GM12878 (cell line): ENCODE measurements at regions not wholly inside any gene's neighbourhood (a gene's known extent, or its start where the extent isn't known, plus 50 kb on each side); places are given as distances from the start of the nearest gene placed in this dataset.

Experiments
- ATAC-seq: fragments of 200-7000 bp; cut with Tn5 transposase; 3 replicates; pipeline ENCODE4 v1.9.1; 2020; ENCODE audit warnings: mild to moderate bottlenecking, moderate library complexity
- BruUV-seq: library from RNA; stranded (reverse); fragments of 400-500 nt; replicated peaks from 2 replicates; lab custom pipeline; 2021; lab: Mats Ljungman, UMichigan
- CTCF ChIA-PET: fragments of 300-600 bp; sonication (Branson Sonifier 250); formaldehyde crosslinking; extraction: SDS; loops from one replicate; lab custom pipeline; 2021; ENCODE audit warnings: inconsistent platforms; lab: Yijun Ruan, JAX
- POLR2A ChIA-PET: fragments of 350-600 bp; formaldehyde crosslinking; extraction: SDS; loops from one replicate; lab custom pipeline; 2021; ENCODE audit warnings: inconsistent platforms; lab: Charles Lee
- RAD21 ChIA-PET: fragments of 300-600 bp; sonication (Branson Sonifier 250); formaldehyde crosslinking; loops from one replicate; lab custom pipeline; 2023; ENCODE audit warnings: antibody characterized with exemption; ENCODE audit not compliant: unreplicated experiment; lab: Charles Lee
- SMC1A ChIA-PET: fragments of 300-600 bp; sonication (Branson Sonifier 250); formaldehyde crosslinking; loops from one replicate; lab custom pipeline; 2023; ENCODE audit not compliant: unreplicated experiment, uncharacterized antibody; lab: Charles Lee
- DNase-seq: peaks from one replicate; pipeline ENCODE4 v3.0.0-alpha.2; 2011; ENCODE audit warnings: low read depth, low spot score
- FAIRE-seq: peaks from 3 replicates; lab custom pipeline; 2011; peaks lifted over from hg19 to GRCh38; lab: Jason Lieb, UNC
- H2AFZ ChIP-seq: 2 replicates; pipeline ENCODE4 v1.6.0; 2011; ENCODE audit warnings: low read depth, low read length, control low read depth; ENCODE audit not compliant: control insufficient read depth
- H3K27ac ChIP-seq: 2 replicates; pipeline ENCODE4 v1.5.1; 2011; ENCODE audit warnings: control low read depth; ENCODE audit not compliant: control insufficient read depth, insufficient read depth
- H3K27me3 ChIP-seq, 2 experiments: replicated peaks in 1 of 2; 2 replicates each; pipeline versions ENCODE4 v1.6.0 to v1.6.1; 2011; ENCODE audit warnings: low read length in 1 of 2; ENCODE audit not compliant: control insufficient read depth in 2 of 2, insufficient read depth in 2 of 2
- H3K36me3 ChIP-seq, 2 experiments: 2 replicates each; pipeline ENCODE4 v1.5.1; 2011; ENCODE audit warnings: low read length in 1 of 2; ENCODE audit not compliant: control insufficient read depth in 2 of 2, insufficient read depth in 2 of 2
- H3K4me1 ChIP-seq: 2 replicates; pipeline ENCODE4 v1.6.1; 2011; ENCODE audit warnings: mild to moderate bottlenecking, low read length, moderate library complexity, mixed read lengths; ENCODE audit not compliant: control insufficient read depth, insufficient read depth
- H3K4me2 ChIP-seq: 2 replicates; pipeline ENCODE4 v1.6.0; 2011; ENCODE audit warnings: control low read depth; ENCODE audit not compliant: control insufficient read depth, insufficient read depth
- H3K4me3 ChIP-seq: fragments of 200-600 bp; sonication (generic); 2 replicates; pipeline ENCODE4 v1.5.1; 2016
- H3K79me2 ChIP-seq: 2 replicates; pipeline ENCODE4 v1.6.0; 2011; ENCODE audit warnings: low read length; ENCODE audit not compliant: control insufficient read depth, insufficient read depth
- H3K9ac ChIP-seq: 2 replicates; pipeline ENCODE4 v1.8.0; 2011; ENCODE audit warnings: low read length, control low read depth, mixed read lengths; ENCODE audit not compliant: control insufficient read depth, insufficient read depth
- H3K9me3 ChIP-seq: replicated peaks from 3 replicates; pipeline ENCODE4 v1.5.1; 2011; ENCODE audit warnings: mild to moderate bottlenecking, low read length; ENCODE audit not compliant: control insufficient read depth, insufficient read depth
- H4K20me1 ChIP-seq: 2 replicates; pipeline ENCODE4 v1.6.0; 2011; ENCODE audit not compliant: control insufficient read depth, insufficient read depth
- ATF2 ChIP-seq: IDR thresholded peaks from 2 replicates; pipeline ENCODE4 v1.6.1; 2012; ENCODE audit warnings: low read length, inconsistent platforms
- BHLHE40 ChIP-seq, 2 experiments: fragments of 450-650 bp in 1 of 2; IDR thresholded peaks; 2 replicates each; pipeline ENCODE4 v1.6.1; 2011 to 2017; ENCODE audit warnings: low read depth in 2 of 2, borderline replicate concordance in 1 of 2, improper control_type of control experiment in 1 of 2, low read length in 1 of 2, mild to moderate bottlenecking in 1 of 2
- CHD4 ChIP-seq: fragments of 200-600 bp; sonication (generic); IDR thresholded peaks from 2 replicates; pipeline ENCODE4 v1.6.1; 2016; ENCODE audit warnings: mild to moderate bottlenecking
- CREB1 ChIP-seq: IDR thresholded peaks from 2 replicates; pipeline ENCODE4 v1.6.1; 2012; ENCODE audit warnings: low read depth, mild to moderate bottlenecking, inconsistent platforms
- PAX5 ChIP-seq: IDR thresholded peaks from 2 replicates; pipeline ENCODE4 v1.6.1; 2011; ENCODE audit warnings: low read depth, low read length, borderline replicate concordance
- RELA ChIP-seq: fragments of 450-650 bp; IDR thresholded peaks from 2 replicates; pipeline ENCODE4 v1.8.0; 2014; ENCODE audit warnings: borderline replicate concordance; ENCODE audit not compliant: partially characterized antibody
- SMC3 ChIP-seq: IDR thresholded peaks from 2 replicates; pipeline ENCODE4 v1.6.1; 2011; ENCODE audit warnings: low read length, improper control_type of control experiment, borderline replicate concordance
- SUPT20H ChIP-seq: IDR thresholded peaks from 2 replicates; pipeline ENCODE4 v1.6.1; 2011; ENCODE audit warnings: low read depth, mild to moderate bottlenecking, low read length, moderate library complexity, borderline replicate concordance; ENCODE audit not compliant: control insufficient read depth
- ZBTB11 ChIP-seq: fragments of 450-650 bp; formaldehyde crosslinking; IDR thresholded peaks from 2 replicates; pipeline ENCODE4 v1.5.0; 2022; ENCODE audit warnings: mild to moderate bottlenecking, missing genetic modification characterization
- ZNF687 ChIP-seq: fragments of 450-650 bp; IDR thresholded peaks from 2 replicates; pipeline ENCODE4 v1.6.1; 2017; ENCODE audit warnings: mild to moderate bottlenecking, moderate library complexity
- WGBS: methylation state at CpG from one replicate; pipeline ENCODE4 v1.1.6; 2016; ENCODE audit warnings: low lambda C conversion rate; ENCODE audit not compliant: insufficient replicate concordance, insufficient coverage; ENCODE audit errors: missing lambda C conversion rate; 5-methylcytosine and 5-hydroxymethylcytosine counted together
- in situ Hi-C: fragments of 300-500 bp; cut with MboI; formaldehyde crosslinking; loops from 9 replicates; pipeline ENCODE4 v1.14.3; 2018; ENCODE audit warnings: mixed read lengths
- intact Hi-C: fragments of 100-400 bp; cut with micrococcal nuclease; formaldehyde crosslinking; loops from one replicate; pipeline ENCODE4 v1.14.2; 2022; ENCODE audit not compliant: unreplicated experiment

DNA sequence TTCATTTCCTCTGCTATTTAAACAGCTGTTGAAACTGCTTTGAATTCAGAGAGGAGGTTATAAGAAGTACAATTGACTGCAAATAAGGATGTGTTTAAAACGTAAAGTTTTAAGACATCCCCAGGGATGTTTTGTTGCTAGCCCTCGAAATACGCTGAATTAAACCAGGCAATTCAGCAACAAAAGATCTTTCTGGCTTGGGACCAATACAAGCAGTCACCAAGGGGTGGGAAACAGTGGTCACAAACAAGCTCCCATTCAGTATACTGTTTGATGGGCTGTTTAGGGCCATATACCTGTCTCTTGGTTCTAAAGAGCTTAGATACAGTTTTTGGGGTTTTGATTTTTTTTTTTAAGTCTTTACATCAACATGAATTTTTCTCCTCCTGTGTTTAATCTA lies 446.3 kb upstream of the POT1 start (continued):
- TF ChIP-seq ZBTB11 (CRISPR knock-in tag) (no peak), RELA (no peak), BHLHE40 (IDR thresholded peaks at IDR 0.05; ENCODE audit: borderline replicate concordance in 1 of 2, low read depth in 2 of 2, low read length in 1 of 2) (no peak), PAX5 (no peak), CREB1 (no peak)
- TF ChIP-seq, all 136 proteins: peak for 0

- no peak for ATAC-seq
- FAIRE-seq, result no peak
- Histone ChIP-seq H3K79me2 (no peaks in the 10 kb centered on the region), H4K20me1 (no peaks in the 10 kb centered on the region), H3K9me3 (no peaks in the 10 kb centered on the region), H3K27me3 (no peaks in the 10 kb centered on the region), H3K4me2 (no peak overlapping the region), H3K9ac (no peak overlapping the region), H2AFZ (no peak overlapping the region), H3K4me3 (no peak overlapping the region), H3K36me3 (no peaks in the 10 kb centered on the region), H3K4me1 (no peaks in the 10 kb centered on the region), H3K27ac (no peak overlapping the region)
- no peak for DNase-seq
- ChIA-PET CTCF (interaction anchor here (0.7 to 1.0 kb wide), 2 partner anchors 30 to 890 kb away, joined by 3 read pairs; no protein-coding TSS in a partner anchor), POLR2A (no interaction called here), SMC1A (interaction anchor here (0.6 to 1.3 kb wide), 3 partner anchors 10 to 194 kb away, joined by 3 to 4 read pairs (median 4); no protein-coding TSS in a partner anchor), RAD21 (no interaction called here)
- intact Hi-C loops, result no loop called here
- 14% methylated on average over 2 of the region's 2 CpGs for WGBS
- in situ Hi-C loops, result no loop called here
- no TSS peak for BruUV-seq
- TF ChIP-seq CHD4, result no peak
- TF ChIP-seq ZBTB11 (CRISPR knock-in tag), result no peak
- TF ChIP-seq ZNF687, result no peak
- no peak for TF ChIP-seq ATF2
- TF ChIP-seq SMC3, result no peak
- TF ChIP-seq SUPT20H, result no peak
Observed at GRCh38 chr7:125370502-125370901, 440.9 kb upstream of the POT1 start.
